ENCODE measurements at regions not wholly inside any gene's neighbourhood (a gene's known extent, or its start where the extent isn't known, plus 50 kb on each side); places are given as distances from the start of the nearest gene placed in this dataset.

- TF ChIP-seq EP300 (IDR thresholded peaks at IDR 0.05; ENCODE audit: borderline replicate concordance) (no peak), TCF12 (IDR thresholded peaks at IDR 0.05; ENCODE audit: low read depth) (no peak), EGR1 (IDR thresholded peaks at IDR 0.05) (no peak), MAX (IDR thresholded peaks at IDR 0.05) (no peak), REST (IDR thresholded peaks at IDR 0.05; ENCODE audit: low read depth) (no peak), RAD21 (IDR thresholded peaks at IDR 0.05; ENCODE audit: low read depth) (no peak), FOXM1 (IDR thresholded peaks at IDR 0.05; ENCODE audit: borderline replicate concordance, low read depth) (no peak), CEBPB (IDR thresholded peaks at IDR 0.05) (no peak), TAF1 (IDR thresholded peaks at IDR 0.05; ENCODE audit: low read depth) (no peak), ZBTB7A (IDR thresholded peaks at IDR 0.05; ENCODE audit: low read depth) (no peak), USF1 (IDR thresholded peaks at IDR 0.05) (no peak)
Observed at GRCh38 chr20:7426890-7427496, 513.3 kb downstream of the HAO1 start.
